GM19397 (cell line): ENCODE measurements at regions not wholly inside any gene's neighbourhood (a gene's known extent, or its start where the extent isn't known, plus 50 kb on each side); places are given as distances from the start of the nearest gene placed in this dataset.

Experiments used
- ATAC-seq: cut with Tn5 transposase; IDR thresholded peaks from one replicate; pipeline ENCODE4 v1.9.1; 2021; ENCODE audit warnings: mild to moderate bottlenecking, moderate library complexity; ENCODE audit not compliant: unreplicated experiment

- no peak for ATAC-seq
Measured at GRCh38 chr11:21817696-21818095, 375.2 kb upstream of the ANO5 start.

DNA sequence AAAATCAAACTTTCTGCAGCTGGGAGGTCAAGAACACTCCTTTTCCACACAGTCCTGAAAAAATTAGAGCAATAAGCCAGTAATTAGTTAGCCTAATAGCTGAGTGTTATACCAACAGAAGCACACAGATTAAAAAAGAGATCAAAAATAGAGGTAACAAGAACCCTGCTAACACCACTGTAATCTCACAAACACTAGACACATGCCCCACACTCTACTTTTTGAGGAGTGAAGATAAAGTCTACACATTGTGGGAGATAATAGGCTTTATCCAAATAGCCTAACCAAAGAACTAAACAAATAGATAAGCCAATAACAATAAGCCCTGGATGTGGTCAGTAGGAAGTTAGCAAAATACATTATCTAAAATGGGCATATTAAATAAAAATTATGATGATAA lies 372.7 kb upstream of the ANO5 start:
- no peak for ATAC-seq

- ATAC-seq, result no peak
Measured at GRCh38 chr11:21825127-21825526, 367.8 kb upstream of the ANO5 start.

DNA sequence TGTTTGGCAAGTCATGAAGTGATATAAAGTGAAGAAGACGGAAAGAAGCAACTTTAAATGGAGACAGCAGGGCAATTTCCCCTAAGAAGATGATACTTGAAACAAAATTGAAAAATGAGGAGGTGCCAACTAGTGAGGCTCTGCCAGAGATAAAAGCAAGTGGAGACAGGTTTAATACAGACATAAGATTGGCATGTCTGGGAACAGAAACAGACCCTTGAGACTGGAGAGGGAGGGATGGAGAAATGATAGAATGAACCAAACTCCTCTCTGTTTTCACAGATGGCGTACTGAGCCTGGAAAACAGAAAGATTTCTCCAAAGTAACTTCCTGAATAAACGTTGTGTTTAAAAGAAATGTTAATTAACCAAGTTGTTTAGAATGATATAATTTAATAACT lies 354.5 kb upstream of the ANO5 start:
- no peak for ATAC-seq

DNA sequence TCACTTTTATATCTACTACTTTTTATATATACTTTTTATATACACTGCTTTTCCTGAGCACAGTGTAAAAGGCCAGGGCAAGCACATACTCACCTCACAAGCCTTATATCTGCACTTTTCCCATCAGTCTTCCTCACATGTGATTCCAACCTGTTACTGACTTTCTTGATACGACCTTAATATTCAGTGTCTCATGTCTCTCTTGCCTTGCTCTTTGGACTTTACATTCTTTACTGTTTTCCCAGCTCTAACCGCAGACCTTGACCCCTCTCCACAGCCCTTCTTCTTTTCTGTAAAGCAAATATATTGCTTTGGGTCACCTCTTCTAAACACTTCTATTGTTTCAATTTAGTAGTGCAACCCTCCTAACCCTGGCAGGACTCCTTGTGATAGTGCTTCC lies 353.1 kb upstream of the ANO5 start:
- no peak for ATAC-seq

GRCh38 chr11:21861314-21861713 lies 331.6 kb upstream of the ANO5 start:
- no peak for ATAC-seq

- no peak for ATAC-seq
Measured at GRCh38 chr11:21865541-21865940, 327.3 kb upstream of the ANO5 start.

DNA sequence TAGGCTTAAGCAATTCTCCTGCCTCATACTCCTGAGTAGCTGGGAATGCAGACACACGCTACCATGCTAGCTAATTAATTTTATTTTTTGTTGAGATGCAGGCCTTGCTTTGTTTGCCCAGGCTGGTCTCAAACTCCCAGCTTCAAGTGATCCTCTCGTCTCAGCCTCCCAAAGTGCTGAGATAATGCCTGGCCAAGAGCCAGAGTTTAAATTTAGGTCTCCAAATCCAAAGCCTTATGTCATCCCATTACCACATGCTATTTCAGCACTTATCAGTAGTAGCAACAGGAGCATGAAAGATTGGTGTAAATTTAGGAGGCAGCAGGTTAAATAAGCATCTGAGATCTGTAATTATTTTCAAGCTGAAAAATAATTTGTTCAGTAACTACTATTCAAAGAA lies 326.1 kb upstream of the ANO5 start:
- no peak for ATAC-seq

- no peak for ATAC-seq
Measured at GRCh38 chr11:21877151-21877550, 315.7 kb upstream of the ANO5 start.

- ATAC-seq, result no peak
Measured at GRCh38 chr11:21883354-21883753, 309.5 kb upstream of the ANO5 start.

DNA sequence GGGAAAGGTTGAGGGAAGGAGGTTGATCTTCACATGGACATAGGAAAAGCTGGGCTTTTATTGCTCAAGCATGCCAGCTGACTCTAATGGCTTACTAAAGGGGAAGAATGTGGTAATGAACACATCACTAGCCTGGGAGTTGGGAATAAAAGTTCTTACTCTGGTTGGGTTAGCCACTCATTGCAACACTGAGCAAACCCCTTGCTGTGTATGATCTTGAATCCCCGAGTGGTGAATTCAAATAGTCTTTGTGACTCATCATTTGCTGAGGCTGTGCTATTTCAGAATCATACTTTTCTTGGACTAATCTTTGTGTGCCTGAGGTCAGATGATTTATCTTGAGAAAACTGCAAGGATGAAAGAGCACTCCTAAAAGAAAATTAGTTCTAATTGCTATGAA lies 304.1 kb upstream of the ANO5 start:
- no peak for ATAC-seq

DNA sequence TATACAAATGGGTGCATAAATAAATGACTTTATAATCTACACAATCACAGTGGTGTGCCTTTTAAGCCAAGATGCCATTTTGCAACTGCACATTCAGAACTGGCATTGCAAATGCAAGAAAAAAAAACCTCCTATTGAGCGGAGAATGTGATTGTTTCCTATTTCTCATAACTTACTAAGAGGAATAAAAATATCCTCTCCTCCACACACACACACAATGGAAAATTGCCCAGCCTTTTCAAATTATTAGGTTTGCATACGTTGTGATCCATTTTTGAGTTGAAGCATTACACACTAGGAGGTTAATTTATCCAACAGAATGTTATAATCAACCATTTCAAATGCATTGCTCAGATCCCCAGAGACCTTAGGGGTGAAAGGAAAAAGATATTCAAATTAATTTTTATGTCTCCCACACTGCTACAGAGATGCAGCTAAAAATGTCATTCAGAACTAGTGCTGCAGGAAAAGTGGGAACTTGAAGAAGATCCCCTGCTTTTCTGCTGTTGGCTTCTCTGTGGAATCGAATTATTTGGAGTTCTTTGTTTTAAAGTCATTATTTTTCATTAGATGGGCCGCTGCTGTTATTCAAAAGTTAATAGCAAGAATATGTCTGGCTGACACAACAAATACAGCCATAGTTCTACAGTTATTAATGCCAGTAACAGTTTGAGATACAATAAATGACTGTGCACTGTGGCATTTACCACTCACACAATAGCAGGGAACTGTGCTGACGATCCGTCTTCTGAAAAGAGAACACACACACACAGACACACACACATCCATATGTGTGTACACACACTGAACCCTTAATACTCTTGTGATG lies 299.9 kb upstream of the ANO5 start:
- no peak for ATAC-seq

DNA sequence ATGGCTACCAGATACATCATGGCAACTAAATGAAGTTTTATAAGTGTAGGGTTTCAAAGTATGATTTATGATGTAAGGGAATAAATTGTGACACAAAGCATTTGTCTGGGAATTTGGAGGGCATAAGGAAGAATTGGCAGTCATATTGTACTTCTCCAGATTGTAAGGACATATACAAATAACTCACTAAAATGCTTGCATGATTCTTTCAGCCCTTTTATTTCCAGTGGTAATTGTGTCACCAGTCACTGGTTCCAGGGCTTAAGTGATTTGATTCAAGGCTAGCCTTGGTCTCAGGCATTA lies 299.4 kb upstream of the ANO5 start:
- no peak for ATAC-seq

GRCh38 chr11:21894492-21894891 lies 298.4 kb upstream of the ANO5 start:
- ATAC-seq, result no peak

DNA sequence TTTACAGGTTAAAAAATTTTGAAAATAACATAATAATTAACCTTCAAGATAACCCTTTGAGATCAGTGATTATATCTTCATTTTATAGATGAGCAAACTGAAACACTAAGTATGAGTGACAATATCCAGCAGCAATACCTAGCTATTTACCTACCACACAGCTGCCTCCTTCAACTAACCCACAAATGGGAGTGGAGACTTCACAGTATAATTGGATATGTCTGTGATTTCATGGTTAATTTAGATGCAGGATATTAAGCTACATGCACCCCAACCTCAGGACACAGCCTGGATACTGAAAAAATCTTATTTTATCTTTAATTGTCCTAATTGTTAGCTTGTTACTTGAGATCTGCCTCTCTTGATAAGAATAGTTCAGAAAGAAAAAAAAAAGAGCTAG lies 297.2 kb upstream of the ANO5 start:
- no peak for ATAC-seq

GRCh38 chr11:21896216-21896615 lies 296.7 kb upstream of the ANO5 start:
- no peak for ATAC-seq

GRCh38 chr11:21896746-21897602 lies 295.9 kb upstream of the ANO5 start:
- no peak for ATAC-seq

DNA sequence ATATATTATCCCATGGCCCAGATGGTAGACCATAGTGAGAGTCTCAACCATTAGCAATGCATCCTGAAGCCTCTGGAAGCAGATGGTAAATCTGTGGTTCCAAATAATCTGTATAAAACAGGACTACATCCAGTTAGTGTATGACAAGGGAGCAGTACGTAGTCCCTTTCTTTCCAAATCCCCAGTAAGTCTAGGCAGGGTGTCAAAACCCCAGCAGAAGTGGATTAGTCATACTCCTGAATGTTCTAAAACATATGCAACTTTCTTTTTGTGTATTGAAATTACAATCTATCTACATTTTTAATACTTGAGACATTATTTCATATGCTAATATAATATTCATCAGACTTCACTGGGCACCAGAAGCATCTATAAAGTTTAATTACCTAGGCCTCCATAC lies 295.1 kb upstream of the ANO5 start:
- ATAC-seq, result no peak

GRCh38 chr11:21908211-21908610 lies 284.7 kb upstream of the ANO5 start:
- ATAC-seq, result no peak

DNA sequence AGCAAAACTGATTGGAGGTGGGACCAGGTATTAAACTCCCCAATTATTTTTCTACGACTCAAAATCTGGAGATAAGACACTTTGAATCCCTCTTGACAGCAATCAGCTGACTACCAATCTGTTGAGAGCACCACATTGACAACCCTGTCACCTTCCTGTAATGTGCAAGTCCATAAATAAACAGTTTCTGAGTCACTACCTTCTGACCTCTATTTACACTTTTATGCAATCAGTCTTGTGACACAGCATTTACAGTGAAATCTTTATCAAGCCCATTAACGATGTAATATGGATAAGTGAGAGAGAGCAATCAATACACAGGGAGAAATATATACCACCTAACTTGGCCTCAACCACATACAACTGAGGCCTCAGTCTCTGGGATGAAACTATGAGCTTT lies 283.7 kb upstream of the ANO5 start:
- no peak for ATAC-seq

GRCh38 chr11:21911061-21911460 lies 281.8 kb upstream of the ANO5 start:
- ATAC-seq, result no peak

DNA sequence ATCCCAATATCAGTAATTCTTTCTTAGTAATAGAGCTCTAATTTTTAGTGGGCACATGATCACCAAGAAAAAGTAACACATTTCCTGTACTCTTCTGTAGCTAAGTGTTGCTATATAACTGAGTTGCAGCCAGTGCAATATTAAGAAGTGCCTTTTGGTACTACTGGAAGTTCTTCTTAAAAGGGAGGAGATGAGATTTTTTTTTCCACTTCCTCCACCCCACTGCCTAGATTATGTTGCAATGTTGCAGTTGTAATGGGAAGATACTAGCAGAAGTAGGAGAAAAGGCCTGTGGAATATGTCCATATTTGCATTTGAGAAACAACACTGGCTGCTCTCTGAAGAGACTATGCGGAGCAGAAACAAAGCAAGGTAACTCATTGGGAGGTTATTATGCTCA lies 280.6 kb upstream of the ANO5 start:
- no peak for ATAC-seq
